H9 (cell line): ENCODE measurements at regions not wholly inside any gene's neighbourhood (a gene's known extent, or its start where the extent isn't known, plus 50 kb on each side); places are given as distances from the start of the nearest gene placed in this dataset.

Source experiments
- DNase-seq: peaks from one replicate; pipeline ENCODE4 v3.0.0-alpha.2; 2017
- H2AFZ ChIP-seq: one replicate; pipeline ENCODE4 v1.6.1; 2013; ENCODE audit warnings: mild to moderate bottlenecking, low read length, control low read depth, moderate library complexity
- H2AK5ac ChIP-seq: 2 replicates; pipeline ENCODE4 v1.6.1; 2013; ENCODE audit warnings: low read length, control low read depth, mixed read lengths; ENCODE audit not compliant: insufficient read length
- H2BK120ac ChIP-seq: one replicate; pipeline ENCODE4 v1.6.1; 2013; ENCODE audit warnings: low read depth, mild to moderate bottlenecking, low read length, control low read depth, inconsistent platforms; ENCODE audit not compliant: poor library complexity, severe bottlenecking
- H2BK12ac ChIP-seq: 2 replicates; pipeline ENCODE4 v1.6.1; 2013; ENCODE audit warnings: low read length, control low read depth, mixed read lengths, low read depth; ENCODE audit not compliant: insufficient read length
- H2BK15ac ChIP-seq: 2 replicates; pipeline ENCODE4 v1.6.1; 2013; ENCODE audit warnings: low read depth, low read length, control low read depth
- H2BK20ac ChIP-seq: one replicate; pipeline ENCODE4 v1.6.1; 2013; ENCODE audit warnings: low read depth, mild to moderate bottlenecking, low read length, control low read depth, inconsistent platforms; ENCODE audit not compliant: poor library complexity, severe bottlenecking
- H2BK5ac ChIP-seq: 2 replicates; pipeline ENCODE4 v1.6.1; 2013; ENCODE audit warnings: low read length, control low read depth, mixed read lengths; ENCODE audit not compliant: insufficient read length
- H3K14ac ChIP-seq: 2 replicates; pipeline ENCODE4 v1.6.1; 2013; ENCODE audit warnings: low read length, control low read depth; ENCODE audit not compliant: insufficient read depth
- H3K18ac ChIP-seq: 2 replicates; pipeline ENCODE4 v1.6.1; 2013; ENCODE audit warnings: low read depth, mild to moderate bottlenecking, mixed read lengths, low read length, control low read depth; ENCODE audit not compliant: insufficient read length
- H3K23ac ChIP-seq: 2 replicates; pipeline ENCODE4 v1.6.1; 2013; ENCODE audit warnings: low read length, control low read depth, mixed read lengths, low read depth; ENCODE audit not compliant: insufficient read length
- H3K23me2 ChIP-seq: 2 replicates; pipeline ENCODE4 v1.6.1; 2013; ENCODE audit warnings: low read depth, mild to moderate bottlenecking, mixed read lengths, low read length, control low read depth; ENCODE audit not compliant: insufficient read length, poor library complexity, severe bottlenecking
- H3K27ac ChIP-seq: 2 replicates; pipeline ENCODE4 v1.5.1; 2013; ENCODE audit warnings: low read length, control low read depth, mixed read lengths, low read depth; ENCODE audit not compliant: insufficient read length
- H3K27me3 ChIP-seq: 2 replicates; pipeline ENCODE4 v1.6.1; 2013; ENCODE audit warnings: low read length, control low read depth, inconsistent platforms; ENCODE audit not compliant: insufficient read depth
- H3K4ac ChIP-seq: 2 replicates; pipeline ENCODE4 v1.6.1; 2013; ENCODE audit warnings: low read depth, mild to moderate bottlenecking, control low read depth, inconsistent platforms, low read length, moderate library complexity
- H3K4me1 ChIP-seq: 2 replicates; pipeline ENCODE4 v1.6.1; 2013; ENCODE audit warnings: low read length, control low read depth, inconsistent platforms; ENCODE audit not compliant: insufficient read depth
- H3K4me2 ChIP-seq: 2 replicates; pipeline ENCODE4 v1.6.1; 2013; ENCODE audit warnings: low read length, control low read depth, mixed read lengths; ENCODE audit not compliant: insufficient read length, insufficient read depth
- H3K56ac ChIP-seq: 2 replicates; pipeline ENCODE4 v1.6.1; 2013; ENCODE audit warnings: low read depth, mild to moderate bottlenecking, mixed read lengths, low read length, control low read depth; ENCODE audit not compliant: insufficient read length
- H3K79me1 ChIP-seq: 2 replicates; pipeline ENCODE4 v1.6.1; 2013; ENCODE audit warnings: low read depth, mild to moderate bottlenecking, moderate library complexity, low read length, control low read depth, inconsistent platforms; ENCODE audit not compliant: insufficient read depth, poor library complexity, severe bottlenecking
- H3K79me2 ChIP-seq: 2 replicates; pipeline ENCODE4 v1.6.1; 2013; ENCODE audit warnings: low read length, control low read depth, inconsistent platforms; ENCODE audit not compliant: insufficient read depth
- H3K9ac ChIP-seq: 2 replicates; pipeline ENCODE4 v1.6.1; 2013; ENCODE audit warnings: low read length, control low read depth, mixed read lengths; ENCODE audit not compliant: insufficient read length; ENCODE audit errors: extremely low read depth
- H3K9me3 ChIP-seq: one replicate; pipeline ENCODE4 v1.6.1; 2013; ENCODE audit warnings: low read depth, low read length, inconsistent platforms; ENCODE audit not compliant: control insufficient read depth
- H3T11ph ChIP-seq: one replicate; pipeline ENCODE4 v1.6.1; 2013; ENCODE audit warnings: mild to moderate bottlenecking, low read length, control low read depth, inconsistent platforms
- H4K20me1 ChIP-seq: one replicate; pipeline ENCODE4 v1.6.1; 2013; ENCODE audit not compliant: control insufficient read depth, insufficient read length, insufficient read depth
- H4K5ac ChIP-seq: 2 replicates; pipeline ENCODE4 v1.6.1; 2013; ENCODE audit warnings: low read depth, mild to moderate bottlenecking, mixed read lengths, low read length, control low read depth; ENCODE audit not compliant: insufficient read length
- H4K8ac ChIP-seq: replicated peaks from 2 replicates; pipeline ENCODE4 v1.6.1; 2013; ENCODE audit warnings: low read length, control low read depth, mixed read lengths, low read depth; ENCODE audit not compliant: insufficient read length
- H4K91ac ChIP-seq: 2 replicates; pipeline ENCODE4 v1.6.1; 2013; ENCODE audit warnings: low read depth, mild to moderate bottlenecking, moderate library complexity, mixed read lengths, low read length, control low read depth; ENCODE audit not compliant: insufficient read length
- H3K27ac Mint-ChIP-seq, 3 experiments: 2 replicates in 2 of 3; 3 replicates in 1 of 3; pipeline ENCODE4 v1.8.0; 2020 to 2021; ENCODE audit warnings: mixed read lengths in 3 of 3, mild to moderate bottlenecking in 1 of 3, moderate library complexity in 1 of 3
- H3K27me3 Mint-ChIP-seq: 2 replicates; pipeline ENCODE4 v1.8.0; 2021; ENCODE audit warnings: low read depth, mild to moderate bottlenecking, moderate library complexity, mixed read lengths
- H3K36me3 Mint-ChIP-seq, 3 experiments: 2 replicates in 2 of 3; 3 replicates in 1 of 3; pipeline ENCODE4 v1.8.0; 2020 to 2021; ENCODE audit warnings: low read depth in 3 of 3, mixed read lengths in 3 of 3; ENCODE audit not compliant: insufficient read depth in 1 of 3
- H3K4me1 Mint-ChIP-seq, 2 experiments: 2 replicates each; pipeline ENCODE4 v1.8.0; 2020; ENCODE audit warnings: mixed read lengths in 2 of 2
- H3K4me3 Mint-ChIP-seq, 2 experiments: 2 replicates in 1 of 2; 3 replicates in 1 of 2; pipeline ENCODE4 v1.8.0; 2020 to 2021; ENCODE audit warnings: mild to moderate bottlenecking in 2 of 2, mixed read lengths in 2 of 2, moderate library complexity in 1 of 2
- H3K9me3 Mint-ChIP-seq, 2 experiments: 2 replicates in 1 of 2; 3 replicates in 1 of 2; pipeline ENCODE4 v1.8.0; 2020; ENCODE audit warnings: mild to moderate bottlenecking in 2 of 2, mixed read lengths in 2 of 2, moderate library complexity in 1 of 2
- TF ChIP-seq, protein P1 (sequence below): fragments of 200-600 bp; sonication (generic); conservative IDR thresholded peaks from 3 replicates; pipeline ENCODE4 v1.8.0; 2021; ENCODE audit warnings: antibody characterized with exemption, mild to moderate bottlenecking

DNA sequence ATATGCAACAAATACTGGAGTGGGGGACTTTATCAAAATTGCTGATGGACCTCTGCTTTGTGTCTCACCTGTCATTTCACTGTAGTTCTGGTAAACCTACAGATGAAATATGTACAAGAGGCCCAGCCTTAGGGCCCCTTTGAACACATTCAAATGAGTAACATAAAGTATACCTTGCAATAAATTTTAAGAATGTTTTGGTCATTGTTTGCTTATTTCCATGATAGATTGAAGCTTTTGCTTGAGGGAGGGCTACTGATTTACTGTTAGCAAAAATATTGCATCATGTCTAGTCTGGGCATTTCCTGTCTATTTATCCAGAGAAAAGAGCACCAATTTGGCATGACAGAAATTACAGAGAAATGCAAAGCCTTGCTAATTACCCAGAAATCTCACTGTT lies 705.5 kb upstream of the PCDH9 start:
- Histone ChIP-seq H4K8ac (no peak overlapping the region), H3K79me2 (no peaks in the 10 kb centered on the region), H3K4me1 (no peaks in the 10 kb centered on the region), H3K9ac (no peak overlapping the region), H2AFZ (no peak overlapping the region), H3K56ac (no peak overlapping the region), H3K23ac (no peak overlapping the region), H3K79me1 (no peaks in the 10 kb centered on the region), H4K20me1 (no peaks in the 10 kb centered on the region), H3K18ac (no peak overlapping the region), H2BK20ac (no peak overlapping the region), H3T11ph (no peak overlapping the region), H3K4me2 (no peak overlapping the region), H4K91ac (no peak overlapping the region), H2BK15ac (no peak overlapping the region), H2BK120ac (no peak overlapping the region), H3K14ac (no peak overlapping the region), H3K9me3 (no peaks in the 10 kb centered on the region), H2AK5ac (no peak overlapping the region), H4K5ac (no peak overlapping the region), H3K27ac (no peak overlapping the region), H2BK5ac (no peak overlapping the region), H2BK12ac (no peak overlapping the region), H3K27me3 (no peaks in the 10 kb centered on the region), H3K23me2 (no peaks in the 10 kb centered on the region), H3K4ac (no peak overlapping the region)
- no peak overlapping the region; a peak in 1 of 7 replicates for H3K27ac Mint-ChIP-seq
- no peaks in the 10 kb centered on the region for H3K36me3 Mint-ChIP-seq
- H3K4me3 Mint-ChIP-seq = no peak overlapping the region
- H3K9me3 Mint-ChIP-seq = no peaks in the 10 kb centered on the region
- no peaks in the 10 kb centered on the region for H3K4me1 Mint-ChIP-seq
- H3K27me3 Mint-ChIP-seq = no peaks in the 10 kb centered on the region
- no peak for DNase-seq
- TF ChIP-seq, protein P1, sequence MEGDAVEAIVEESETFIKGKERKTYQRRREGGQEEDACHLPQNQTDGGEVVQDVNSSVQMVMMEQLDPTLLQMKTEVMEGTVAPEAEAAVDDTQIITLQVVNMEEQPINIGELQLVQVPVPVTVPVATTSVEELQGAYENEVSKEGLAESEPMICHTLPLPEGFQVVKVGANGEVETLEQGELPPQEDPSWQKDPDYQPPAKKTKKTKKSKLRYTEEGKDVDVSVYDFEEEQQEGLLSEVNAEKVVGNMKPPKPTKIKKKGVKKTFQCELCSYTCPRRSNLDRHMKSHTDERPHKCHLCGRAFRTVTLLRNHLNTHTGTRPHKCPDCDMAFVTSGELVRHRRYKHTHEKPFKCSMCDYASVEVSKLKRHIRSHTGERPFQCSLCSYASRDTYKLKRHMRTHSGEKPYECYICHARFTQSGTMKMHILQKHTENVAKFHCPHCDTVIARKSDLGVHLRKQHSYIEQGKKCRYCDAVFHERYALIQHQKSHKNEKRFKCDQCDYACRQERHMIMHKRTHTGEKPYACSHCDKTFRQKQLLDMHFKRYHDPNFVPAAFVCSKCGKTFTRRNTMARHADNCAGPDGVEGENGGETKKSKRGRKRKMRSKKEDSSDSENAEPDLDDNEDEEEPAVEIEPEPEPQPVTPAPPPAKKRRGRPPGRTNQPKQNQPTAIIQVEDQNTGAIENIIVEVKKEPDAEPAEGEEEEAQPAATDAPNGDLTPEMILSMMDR = no peak
